ENCODE measurements at regions not wholly inside any gene's neighbourhood (a gene's known extent, or its start where the extent isn't known, plus 50 kb on each side); places are given as distances from the start of the nearest gene placed in this dataset.

GRCh38 chr16:55116165-55116920 is 185.7 kb downstream of the IRX5 start:
- H3K9ac ChIP-seq (ENCODE audit: low read length): no peak overlapping the region
- no peak overlapping the region for H3K4me3 ChIP-seq (ENCODE audit: low read depth, low read length)
- no peak overlapping the region for H3K27ac ChIP-seq (ENCODE audit: low read depth, low read length)
- H3K9me3 ChIP-seq (ENCODE audit: control insufficient read depth, insufficient read depth, low read depth, low read length): no peaks in the 10 kb centered on the region
- H3K4me1 ChIP-seq (ENCODE audit: control insufficient read depth, insufficient read depth, low read length): no peaks in the 10 kb centered on the region
- H3K36me3 ChIP-seq (ENCODE audit: control insufficient read depth, insufficient read depth, low read length): no peaks in the 10 kb centered on the region
- H3K27me3 ChIP-seq (ENCODE audit: control insufficient read depth, insufficient read depth, low read length): no peaks in the 10 kb centered on the region

GRCh38 chr16:55118701-55119260 is 188.1 kb downstream of the IRX5 start:
- Histone ChIP-seq H3K27ac (ENCODE audit: low read depth, low read length) (no peak overlapping the region), H3K4me1 (ENCODE audit: control insufficient read depth, insufficient read depth, low read length) (no peaks in the 10 kb centered on the region), H3K9me3 (ENCODE audit: control insufficient read depth, insufficient read depth, low read depth, low read length) (0 out of 2 replicates have a peak, but pooled peaks cover 4% of the 10 kb centered on the region), H3K4me3 (ENCODE audit: low read depth, low read length) (no peak overlapping the region), H3K27me3 (ENCODE audit: control insufficient read depth, insufficient read depth, low read length) (no peaks in the 10 kb centered on the region), H3K9ac (ENCODE audit: low read length) (no peak overlapping the region), H3K36me3 (ENCODE audit: control insufficient read depth, insufficient read depth, low read length) (no peaks in the 10 kb centered on the region)

- H3K9ac ChIP-seq (ENCODE audit: low read length): no peak overlapping the region
- H3K27me3 ChIP-seq (ENCODE audit: control insufficient read depth, insufficient read depth, low read length): no peaks in the 10 kb centered on the region
- H3K27ac ChIP-seq (ENCODE audit: low read depth, low read length): no peak overlapping the region
- no peaks in the 10 kb centered on the region for H3K36me3 ChIP-seq (ENCODE audit: control insufficient read depth, insufficient read depth, low read length)
- 0 out of 2 replicates have a peak, but pooled peaks cover 4% of the 10 kb centered on the region for H3K9me3 ChIP-seq (ENCODE audit: control insufficient read depth, insufficient read depth, low read depth, low read length)
- H3K4me1 ChIP-seq (ENCODE audit: control insufficient read depth, insufficient read depth, low read length): no peaks in the 10 kb centered on the region
- no peak overlapping the region for H3K4me3 ChIP-seq (ENCODE audit: low read depth, low read length)
Observed at GRCh38 chr16:55120408-55120807, 189.7 kb downstream of the IRX5 start.

GRCh38 chr16:55120826-55121225 is 190.2 kb downstream of the IRX5 start:
- 0 out of 2 replicates have a peak, but pooled peaks cover 4% of the 10 kb centered on the region for H3K9me3 ChIP-seq (ENCODE audit: control insufficient read depth, insufficient read depth, low read depth, low read length)
- H3K27me3 ChIP-seq (ENCODE audit: control insufficient read depth, insufficient read depth, low read length): no peaks in the 10 kb centered on the region
- no peaks in the 10 kb centered on the region for H3K4me1 ChIP-seq (ENCODE audit: control insufficient read depth, insufficient read depth, low read length)
- no peak overlapping the region for H3K4me3 ChIP-seq (ENCODE audit: low read depth, low read length)
- no peak overlapping the region for H3K9ac ChIP-seq (ENCODE audit: low read length)
- no peaks in the 10 kb centered on the region for H3K36me3 ChIP-seq (ENCODE audit: control insufficient read depth, insufficient read depth, low read length)
- H3K27ac ChIP-seq (ENCODE audit: low read depth, low read length): no peak overlapping the region

- Histone ChIP-seq H3K9me3 (ENCODE audit: control insufficient read depth, insufficient read depth, low read depth, low read length) (0 out of 2 replicates have a peak, but pooled peaks cover 4% of the 10 kb centered on the region), H3K4me1 (ENCODE audit: control insufficient read depth, insufficient read depth, low read length) (no peaks in the 10 kb centered on the region), H3K27ac (ENCODE audit: low read depth, low read length) (no peak overlapping the region)
Observed at GRCh38 chr16:55123652-55124051, 193.0 kb downstream of the IRX5 start.

GRCh38 chr16:55125818-55126385 is 195.2 kb downstream of the IRX5 start:
- Histone ChIP-seq H3K36me3 (ENCODE audit: control insufficient read depth, insufficient read depth, low read length) (no peaks in the 10 kb centered on the region), H3K4me1 (ENCODE audit: control insufficient read depth, insufficient read depth, low read length) (no peaks in the 10 kb centered on the region), H3K27me3 (ENCODE audit: control insufficient read depth, insufficient read depth, low read length) (no peaks in the 10 kb centered on the region), H3K9me3 (ENCODE audit: control insufficient read depth, insufficient read depth, low read depth, low read length) (0 out of 2 replicates have a peak, but pooled peaks cover 4% of the 10 kb centered on the region), H3K4me3 (ENCODE audit: low read depth, low read length) (no peak overlapping the region), H3K9ac (ENCODE audit: low read length) (no peak overlapping the region), H3K27ac (ENCODE audit: low read depth, low read length) (no peak overlapping the region)

More at GRCh38 chr16:55123652-55124051, 193.0 kb downstream of the IRX5 start:
- no peak overlapping the region for H3K4me3 ChIP-seq (ENCODE audit: low read depth, low read length)
- no peaks in the 10 kb centered on the region for H3K36me3 ChIP-seq (ENCODE audit: control insufficient read depth, insufficient read depth, low read length)
- no peaks in the 10 kb centered on the region for H3K27me3 ChIP-seq (ENCODE audit: control insufficient read depth, insufficient read depth, low read length)
- no peak overlapping the region for H3K9ac ChIP-seq (ENCODE audit: low read length)

GRCh38 chr16:55126456-55126855 is 195.8 kb downstream of the IRX5 start:
- no peaks in the 10 kb centered on the region for H3K27me3 ChIP-seq (ENCODE audit: control insufficient read depth, insufficient read depth, low read length)
- 0 out of 2 replicates have a peak, but pooled peaks cover 4% of the 10 kb centered on the region for H3K9me3 ChIP-seq (ENCODE audit: control insufficient read depth, insufficient read depth, low read depth, low read length)
- H3K4me1 ChIP-seq (ENCODE audit: control insufficient read depth, insufficient read depth, low read length): no peaks in the 10 kb centered on the region
- H3K36me3 ChIP-seq (ENCODE audit: control insufficient read depth, insufficient read depth, low read length): no peaks in the 10 kb centered on the region
- no peak overlapping the region for H3K9ac ChIP-seq (ENCODE audit: low read length)
- H3K27ac ChIP-seq (ENCODE audit: low read depth, low read length): no peak overlapping the region
- H3K4me3 ChIP-seq (ENCODE audit: low read depth, low read length): no peak overlapping the region

- no peaks in the 10 kb centered on the region for H3K27me3 ChIP-seq (ENCODE audit: control insufficient read depth, insufficient read depth, low read length)
- no peak overlapping the region for H3K4me3 ChIP-seq (ENCODE audit: low read depth, low read length)
- peaks cover 8% of the 10 kb centered on the region for H3K4me1 ChIP-seq (ENCODE audit: control insufficient read depth, insufficient read depth, low read length)
- H3K9me3 ChIP-seq (ENCODE audit: control insufficient read depth, insufficient read depth, low read depth, low read length): no peaks in the 10 kb centered on the region
- H3K9ac ChIP-seq (ENCODE audit: low read length): no peak overlapping the region
- no peaks in the 10 kb centered on the region for H3K36me3 ChIP-seq (ENCODE audit: control insufficient read depth, insufficient read depth, low read length)
- H3K27ac ChIP-seq (ENCODE audit: low read depth, low read length): no peak overlapping the region
Observed at GRCh38 chr16:55130456-55130855, 193.5 kb upstream of the IRX6 start.

GRCh38 chr16:55130911-55131310 is 193.1 kb upstream of the IRX6 start:
- H3K9me3 ChIP-seq (ENCODE audit: control insufficient read depth, insufficient read depth, low read depth, low read length): no peaks in the 10 kb centered on the region
- H3K36me3 ChIP-seq (ENCODE audit: control insufficient read depth, insufficient read depth, low read length): no peaks in the 10 kb centered on the region
- H3K4me3 ChIP-seq (ENCODE audit: low read depth, low read length): no peak overlapping the region
- H3K27ac ChIP-seq (ENCODE audit: low read depth, low read length): no peak overlapping the region
- H3K4me1 ChIP-seq (ENCODE audit: control insufficient read depth, insufficient read depth, low read length): peaks cover 8% of the 10 kb centered on the region
- H3K27me3 ChIP-seq (ENCODE audit: control insufficient read depth, insufficient read depth, low read length): no peaks in the 10 kb centered on the region
- H3K9ac ChIP-seq (ENCODE audit: low read length): no peak overlapping the region

- H3K4me1 ChIP-seq (ENCODE audit: control insufficient read depth, insufficient read depth, low read length): peaks cover 8% of the 10 kb centered on the region
- H3K27me3 ChIP-seq (ENCODE audit: control insufficient read depth, insufficient read depth, low read length): no peaks in the 10 kb centered on the region
- H3K4me3 ChIP-seq (ENCODE audit: low read depth, low read length): no peak overlapping the region
- no peak overlapping the region for H3K9ac ChIP-seq (ENCODE audit: low read length)
- no peaks in the 10 kb centered on the region for H3K36me3 ChIP-seq (ENCODE audit: control insufficient read depth, insufficient read depth, low read length)
- H3K27ac ChIP-seq (ENCODE audit: low read depth, low read length): no peak overlapping the region
- H3K9me3 ChIP-seq (ENCODE audit: control insufficient read depth, insufficient read depth, low read depth, low read length): no peaks in the 10 kb centered on the region
Observed at GRCh38 chr16:55133654-55134053, 190.3 kb upstream of the IRX6 start.

Measured in HUES6 (cell line).